ENCODE measurements at regions not wholly inside any gene's neighbourhood (a gene's known extent, or its start where the extent isn't known, plus 50 kb on each side); places are given as distances from the start of the nearest gene placed in this dataset.
"Not testable (repeated sequence)": the region's sequence is repeated elsewhere in the genome, so short reads cannot be mapped to it uniquely, and the experiment has no call there.

GRCh38 chr17:13150738-13151137 lies 132.9 kb upstream of the ELAC2 start:
- not testable (repeated sequence) for H3K4me1 ChIP-seq (ENCODE audit: control insufficient read depth, insufficient read depth, low read length); H3K27me3 ChIP-seq (ENCODE audit: control insufficient read depth, insufficient read depth, low read length); H3K9me3 ChIP-seq (ENCODE audit: control insufficient read depth, insufficient read depth, low read length); H3K9ac ChIP-seq (ENCODE audit: low read depth, low read length); H3K27ac ChIP-seq (ENCODE audit: low read depth, low read length); H3K36me3 ChIP-seq (ENCODE audit: control insufficient read depth, insufficient read depth, low read length); H3K4me3 ChIP-seq (ENCODE audit: low read depth, low read length)

- Histone ChIP-seq H3K4me1 (ENCODE audit: control insufficient read depth, insufficient read depth, low read length) (peaks cover 7% of the 10 kb centered on the region), H3K27ac (ENCODE audit: low read depth, low read length) (no peak overlapping the region), H3K36me3 (ENCODE audit: control insufficient read depth, insufficient read depth, low read length) (no peaks in the 10 kb centered on the region), H3K4me3 (ENCODE audit: low read depth, low read length) (no peak overlapping the region), H3K9me3 (ENCODE audit: control insufficient read depth, insufficient read depth, low read length) (peaks cover 9% of the 10 kb centered on the region; the same call in 1 of the 2 replicates), H3K9ac (ENCODE audit: low read depth, low read length) (no peak overlapping the region), H3K27me3 (ENCODE audit: control insufficient read depth, insufficient read depth, low read length) (no peaks in the 10 kb centered on the region)
Measured at GRCh38 chr17:13143001-13143400, 125.2 kb upstream of the ELAC2 start.

- Histone ChIP-seq H3K9ac (ENCODE audit: low read depth, low read length) (no peak overlapping the region), H3K4me1 (ENCODE audit: control insufficient read depth, insufficient read depth, low read length) (peaks cover 8% of the 10 kb centered on the region), H3K9me3 (ENCODE audit: control insufficient read depth, insufficient read depth, low read length) (peaks cover 9% of the 10 kb centered on the region; the same call in 1 of the 2 replicates), H3K27ac (ENCODE audit: low read depth, low read length) (peak overlapping the region; percentile 74), H3K27me3 (ENCODE audit: control insufficient read depth, insufficient read depth, low read length) (no peaks in the 10 kb centered on the region), H3K4me3 (ENCODE audit: low read depth, low read length) (no peak overlapping the region), H3K36me3 (ENCODE audit: control insufficient read depth, insufficient read depth, low read length) (no peaks in the 10 kb centered on the region)
Measured at GRCh38 chr17:13140750-13141149, 122.9 kb upstream of the ELAC2 start.

- H3K36me3 ChIP-seq (ENCODE audit: control insufficient read depth, insufficient read depth, low read length), result no peaks in the 10 kb centered on the region
- peak overlapping the region; percentile 7 for H3K27ac ChIP-seq (ENCODE audit: low read depth, low read length)
- H3K4me3 ChIP-seq (ENCODE audit: low read depth, low read length), result no peak overlapping the region
- H3K27me3 ChIP-seq (ENCODE audit: control insufficient read depth, insufficient read depth, low read length), result no peaks in the 10 kb centered on the region
- H3K9me3 ChIP-seq (ENCODE audit: control insufficient read depth, insufficient read depth, low read length), result peaks cover 9% of the 10 kb centered on the region; the same call in 1 of the 2 replicates
- no peak overlapping the region for H3K9ac ChIP-seq (ENCODE audit: low read depth, low read length)
- 0 out of 2 replicates have a peak, but pooled peaks cover 9% of the 10 kb centered on the region for H3K4me1 ChIP-seq (ENCODE audit: control insufficient read depth, insufficient read depth, low read length)
Measured at GRCh38 chr17:13135506-13135905, 117.7 kb upstream of the ELAC2 start.

GRCh38 chr17:13134076-13134475 lies 116.2 kb upstream of the ELAC2 start:
- Histone ChIP-seq H3K27ac (ENCODE audit: low read depth, low read length) (no peak overlapping the region), H3K9me3 (ENCODE audit: control insufficient read depth, insufficient read depth, low read length) (0 out of 2 replicates have a peak, but pooled peaks cover 2% of the 10 kb centered on the region), H3K27me3 (ENCODE audit: control insufficient read depth, insufficient read depth, low read length) (no peaks in the 10 kb centered on the region), H3K4me3 (ENCODE audit: low read depth, low read length) (no peak overlapping the region), H3K36me3 (ENCODE audit: control insufficient read depth, insufficient read depth, low read length) (no peaks in the 10 kb centered on the region), H3K4me1 (ENCODE audit: control insufficient read depth, insufficient read depth, low read length) (0 out of 2 replicates have a peak, but pooled peaks cover 9% of the 10 kb centered on the region), H3K9ac (ENCODE audit: low read depth, low read length) (no peak overlapping the region)

GRCh38 chr17:13131225-13131624 lies 113.4 kb upstream of the ELAC2 start:
- Histone ChIP-seq H3K4me1 (ENCODE audit: control insufficient read depth, insufficient read depth, low read length) (0 out of 2 replicates have a peak, but pooled peaks cover 9% of the 10 kb centered on the region), H3K27ac (ENCODE audit: low read depth, low read length) (no peak overlapping the region), H3K36me3 (ENCODE audit: control insufficient read depth, insufficient read depth, low read length) (no peaks in the 10 kb centered on the region), H3K9me3 (ENCODE audit: control insufficient read depth, insufficient read depth, low read length) (no peaks in the 10 kb centered on the region), H3K9ac (ENCODE audit: low read depth, low read length) (no peak overlapping the region), H3K4me3 (ENCODE audit: low read depth, low read length) (no peak overlapping the region), H3K27me3 (ENCODE audit: control insufficient read depth, insufficient read depth, low read length) (no peaks in the 10 kb centered on the region)

- H3K4me3 ChIP-seq (ENCODE audit: low read depth, low read length), result no peak overlapping the region
- no peaks in the 10 kb centered on the region for H3K36me3 ChIP-seq (ENCODE audit: control insufficient read depth, insufficient read depth, low read length)
- no peaks in the 10 kb centered on the region for H3K27me3 ChIP-seq (ENCODE audit: control insufficient read depth, insufficient read depth, low read length)
- H3K4me1 ChIP-seq (ENCODE audit: control insufficient read depth, insufficient read depth, low read length), result 0 out of 2 replicates have a peak, but pooled peaks cover under 1% of the 10 kb centered on the region
- no peak overlapping the region for H3K27ac ChIP-seq (ENCODE audit: low read depth, low read length)
- H3K9ac ChIP-seq (ENCODE audit: low read depth, low read length), result no peak overlapping the region
- H3K9me3 ChIP-seq (ENCODE audit: control insufficient read depth, insufficient read depth, low read length), result no peaks in the 10 kb centered on the region
Measured at GRCh38 chr17:13129356-13129755, 111.5 kb upstream of the ELAC2 start.

- Histone ChIP-seq H3K4me1 (ENCODE audit: control insufficient read depth, insufficient read depth, low read length) (no peaks in the 10 kb centered on the region), H3K9ac (ENCODE audit: low read depth, low read length) (no peak overlapping the region), H3K4me3 (ENCODE audit: low read depth, low read length) (no peak overlapping the region), H3K9me3 (ENCODE audit: control insufficient read depth, insufficient read depth, low read length) (no peaks in the 10 kb centered on the region), H3K27me3 (ENCODE audit: control insufficient read depth, insufficient read depth, low read length) (no peaks in the 10 kb centered on the region), H3K27ac (ENCODE audit: low read depth, low read length) (no peak overlapping the region), H3K36me3 (ENCODE audit: control insufficient read depth, insufficient read depth, low read length) (no peaks in the 10 kb centered on the region)
Measured at GRCh38 chr17:13128676-13129075, 110.8 kb upstream of the ELAC2 start.

GRCh38 chr17:13127921-13128602 lies 110.2 kb upstream of the ELAC2 start:
- Histone ChIP-seq H3K9me3 (ENCODE audit: control insufficient read depth, insufficient read depth, low read length) (no peaks in the 10 kb centered on the region), H3K4me3 (ENCODE audit: low read depth, low read length) (no peak overlapping the region), H3K27me3 (ENCODE audit: control insufficient read depth, insufficient read depth, low read length) (no peaks in the 10 kb centered on the region), H3K9ac (ENCODE audit: low read depth, low read length) (no peak overlapping the region), H3K27ac (ENCODE audit: low read depth, low read length) (no peak overlapping the region), H3K36me3 (ENCODE audit: control insufficient read depth, insufficient read depth, low read length) (no peaks in the 10 kb centered on the region), H3K4me1 (ENCODE audit: control insufficient read depth, insufficient read depth, low read length) (no peaks in the 10 kb centered on the region)

- Histone ChIP-seq H3K9me3 (ENCODE audit: control insufficient read depth, insufficient read depth, low read length) (no peaks in the 10 kb centered on the region), H3K27ac (ENCODE audit: low read depth, low read length) (no peak overlapping the region), H3K4me1 (ENCODE audit: control insufficient read depth, insufficient read depth, low read length) (no peaks in the 10 kb centered on the region)
Measured at GRCh38 chr17:13120864-13121263, 103.0 kb upstream of the ELAC2 start.

GRCh38 chr17:13118311-13118710 lies 100.5 kb upstream of the ELAC2 start:
- Histone ChIP-seq H3K4me1 (ENCODE audit: control insufficient read depth, insufficient read depth, low read length) (0 out of 2 replicates have a peak, but pooled peaks cover 4% of the 10 kb centered on the region), H3K36me3 (ENCODE audit: control insufficient read depth, insufficient read depth, low read length) (no peaks in the 10 kb centered on the region)

More at GRCh38 chr17:13120864-13121263, 103.0 kb upstream of the ELAC2 start:
- no peak overlapping the region for H3K4me3 ChIP-seq (ENCODE audit: low read depth, low read length)
- no peaks in the 10 kb centered on the region for H3K27me3 ChIP-seq (ENCODE audit: control insufficient read depth, insufficient read depth, low read length)
- H3K36me3 ChIP-seq (ENCODE audit: control insufficient read depth, insufficient read depth, low read length), result no peaks in the 10 kb centered on the region
- no peak overlapping the region for H3K9ac ChIP-seq (ENCODE audit: low read depth, low read length)

More at GRCh38 chr17:13118311-13118710, 100.5 kb upstream of the ELAC2 start:
- Histone ChIP-seq H3K9ac (ENCODE audit: low read depth, low read length) (no peak overlapping the region), H3K27ac (ENCODE audit: low read depth, low read length) (no peak overlapping the region), H3K4me3 (ENCODE audit: low read depth, low read length) (no peak overlapping the region), H3K27me3 (ENCODE audit: control insufficient read depth, insufficient read depth, low read length) (no peaks in the 10 kb centered on the region), H3K9me3 (ENCODE audit: control insufficient read depth, insufficient read depth, low read length) (no peaks in the 10 kb centered on the region)
